ENCODE measurements at regions not wholly inside any gene's neighbourhood (a gene's known extent, or its start where the extent isn't known, plus 50 kb on each side); places are given as distances from the start of the nearest gene placed in this dataset.

GRCh38 chr12:101539148-101539547, 55.6 kb upstream of the MYBPC1 start:
- TF ChIP-seq CTCF (IDR thresholded peaks at IDR 0.05 in 4 of 5, conservative IDR thresholded peaks at IDR 0.05 in 1 of 5) (no peak), POLR2A (IDR thresholded peaks at IDR 0.05) (no peak)

Data from gastrocnemius medialis (tissue), 4 donors.